ENCODE measurements at regions not wholly inside any gene's neighbourhood (a gene's known extent, or its start where the extent isn't known, plus 50 kb on each side); places are given as distances from the start of the nearest gene placed in this dataset.
"Not testable (repeated sequence)": the region's sequence is repeated elsewhere in the genome, so short reads cannot be mapped to it uniquely, and the experiment has no call there.

DNA sequence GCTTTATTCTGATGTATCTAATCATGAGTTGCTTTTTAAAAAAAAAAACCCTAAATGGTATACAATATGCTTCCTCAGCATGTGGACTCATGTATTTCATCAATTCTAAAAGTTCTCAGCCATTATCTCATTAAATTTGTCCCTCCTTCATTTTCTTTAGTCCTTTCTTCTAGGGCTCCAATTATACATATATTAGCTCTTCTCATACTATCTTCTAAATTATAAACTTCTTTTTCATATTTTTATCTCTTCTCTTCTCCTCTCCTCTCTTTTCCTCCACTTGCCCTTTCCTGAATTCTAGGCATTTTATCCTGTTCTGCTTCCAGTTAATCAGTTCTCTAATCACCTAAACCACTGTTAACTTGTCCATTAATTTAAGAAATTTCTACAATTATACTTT lies 55.0 kb upstream of the IL33 start:
- DNase-seq: no peak

DNA sequence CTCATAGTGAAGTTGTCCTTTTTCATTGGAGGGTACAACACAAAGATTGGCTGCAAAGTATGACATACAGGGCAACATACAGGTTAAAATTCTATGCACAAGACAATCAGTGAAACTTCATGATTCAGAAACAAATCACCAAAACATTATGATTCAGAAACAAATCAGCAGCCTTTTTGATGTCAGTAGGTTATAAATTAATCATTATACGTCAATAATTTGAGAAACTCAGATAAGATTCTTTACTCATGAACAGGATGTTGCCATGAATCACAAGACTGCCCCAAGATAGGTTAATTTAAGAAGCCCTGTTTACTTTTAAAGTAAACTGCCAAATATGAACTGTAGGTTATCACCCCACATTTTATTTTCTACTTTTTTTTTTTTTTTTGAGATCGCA lies 62.2 kb upstream of the IL33 start:
- DNase-seq: no peak

DNA sequence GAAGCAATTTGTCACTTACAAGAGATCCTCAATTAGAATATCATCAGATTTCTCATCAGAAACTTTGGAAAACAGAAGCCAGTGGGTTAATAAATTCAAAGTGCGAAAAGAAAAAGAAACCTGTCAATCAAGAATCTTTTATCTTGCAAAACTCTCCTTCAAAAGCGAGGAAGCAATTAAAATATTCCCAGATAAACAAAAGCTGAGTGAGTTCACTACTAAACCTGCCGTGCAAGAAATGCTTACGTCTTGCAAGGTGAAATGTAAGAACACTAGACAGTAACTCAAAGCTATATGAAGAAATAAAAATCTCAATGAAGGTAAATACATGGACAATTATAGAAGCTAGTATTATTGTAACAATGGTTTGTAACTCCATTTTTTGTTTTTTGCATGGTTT lies 62.8 kb upstream of the IL33 start:
- DNase-seq: no peak

DNA sequence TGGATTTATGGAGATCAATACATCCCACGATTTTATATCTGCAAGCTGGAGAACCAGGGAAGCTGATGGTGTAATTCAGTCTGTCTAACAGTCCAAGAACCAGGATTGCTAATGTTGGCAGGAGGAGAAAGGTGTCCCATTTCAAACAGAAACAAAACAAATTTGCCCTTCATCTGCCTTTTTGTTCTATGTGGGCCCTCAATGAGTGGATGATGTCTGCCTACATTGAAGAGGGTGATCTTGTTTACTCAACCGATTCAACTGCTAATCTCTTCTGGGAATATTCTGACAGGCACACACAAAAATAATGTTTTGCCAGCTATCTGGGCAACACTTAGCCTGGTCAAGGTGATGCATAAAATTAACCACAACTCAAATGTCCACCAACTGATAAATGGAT lies 65.1 kb upstream of the IL33 start:
- DNase-seq: no peak

GRCh38 chr9:6149315-6149714 lies 66.3 kb upstream of the IL33 start:
- no peak for DNase-seq

DNA sequence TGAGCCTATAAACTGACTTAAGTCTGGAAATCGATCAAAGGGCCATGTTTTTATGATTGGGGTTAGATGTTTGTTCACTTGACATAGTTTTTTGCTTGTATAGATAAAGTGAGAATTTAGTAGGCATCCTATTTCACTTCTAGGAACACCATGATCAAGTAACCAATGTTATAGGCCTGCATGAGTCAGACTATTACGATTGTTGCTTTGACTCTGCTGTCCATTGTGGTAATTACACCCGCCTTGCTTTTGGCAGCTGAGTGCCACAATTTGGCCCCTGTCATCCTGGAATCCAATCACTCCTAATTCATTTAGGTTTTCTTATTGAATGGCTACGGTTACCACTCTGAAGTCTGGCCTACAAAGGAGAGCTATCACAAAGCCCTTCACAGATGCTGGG lies 67.8 kb upstream of the IL33 start:
- no peak for DNase-seq

- no peak for DNase-seq
Measured at GRCh38 chr9:6144947-6145346, 70.7 kb upstream of the IL33 start.

- no peak for DNase-seq
Measured at GRCh38 chr9:6142799-6143454, 72.7 kb upstream of the IL33 start.

DNA sequence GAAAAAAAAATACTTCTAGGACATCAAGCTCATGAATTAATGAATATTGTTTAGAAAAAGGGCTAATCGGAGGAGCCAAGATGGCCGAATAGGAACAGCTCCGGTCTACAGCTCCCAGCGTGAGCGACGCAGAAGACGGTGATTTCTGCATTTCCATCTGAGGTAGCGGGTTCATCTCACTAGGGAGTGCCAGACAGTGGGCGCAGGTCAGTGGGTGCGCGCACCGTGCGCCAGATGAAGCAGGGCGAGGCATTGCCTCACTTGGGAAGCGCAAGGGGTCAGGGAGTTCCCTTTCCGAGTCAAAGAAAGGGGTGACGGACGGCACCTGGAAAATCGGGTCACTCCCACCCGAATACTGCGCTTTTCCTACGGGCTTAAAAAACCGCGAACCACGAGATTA lies 79.8 kb upstream of the IL33 start:
- DNase-seq: not testable (repeated sequence)

- no peak for DNase-seq
Measured at GRCh38 chr9:6134661-6135180, 80.9 kb upstream of the IL33 start.

DNA sequence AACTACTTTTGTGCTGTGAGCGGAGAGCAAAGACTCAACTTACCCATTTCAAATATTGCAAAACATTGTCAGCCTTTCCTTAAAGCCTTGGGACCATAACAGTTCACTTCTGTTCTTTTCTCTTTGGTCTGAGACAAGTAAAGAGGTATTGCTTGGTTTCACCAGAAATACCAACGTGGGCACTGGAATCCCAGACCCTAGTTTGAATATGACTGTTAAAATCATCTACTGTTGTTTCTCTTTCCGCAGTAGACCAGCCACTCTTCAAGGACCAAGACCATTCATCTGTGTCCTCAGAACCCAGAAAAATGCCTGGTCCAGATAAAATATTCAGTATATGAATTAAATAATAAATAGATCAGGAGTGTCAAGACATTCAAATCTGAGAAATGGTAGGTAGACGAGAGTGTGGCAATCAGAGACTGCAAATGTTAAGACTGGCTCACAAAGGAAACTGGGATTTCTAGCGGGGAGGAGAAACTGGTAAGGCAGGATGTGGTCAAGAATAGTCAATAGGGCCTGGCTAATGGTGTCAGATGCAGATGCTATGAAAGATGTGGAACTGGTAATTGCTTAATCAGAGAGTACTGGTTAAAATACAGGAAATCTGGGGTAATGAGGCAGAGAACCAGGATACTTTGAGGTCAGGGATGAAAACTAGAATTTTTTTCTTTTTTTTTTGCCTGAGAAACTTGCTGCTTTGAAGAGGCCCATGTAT lies 82.1 kb upstream of the IL33 start:
- DNase-seq: no peak

DNA sequence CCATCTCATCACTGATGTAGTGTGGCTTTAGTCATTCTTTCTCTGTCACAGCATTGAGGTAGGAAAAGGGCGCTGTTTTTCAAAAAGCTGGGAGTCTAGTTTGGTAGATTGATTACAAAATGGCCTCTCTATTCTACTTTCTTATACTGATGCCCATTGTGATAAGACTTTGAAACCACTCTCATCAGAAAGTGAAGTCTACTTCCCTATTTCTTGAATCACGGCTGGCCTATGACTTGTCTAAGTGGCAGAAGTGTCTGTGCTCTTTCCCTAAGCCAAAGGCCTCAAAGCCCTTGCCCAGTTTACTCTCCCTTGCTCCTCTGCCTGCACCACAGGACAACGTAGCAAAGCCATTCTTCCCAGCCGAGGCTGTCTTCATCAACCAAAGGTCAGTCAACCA lies 83.0 kb upstream of the IL33 start:
- no peak for DNase-seq

- DNase-seq: no peak
Measured at GRCh38 chr9:6128030-6128429, 87.6 kb upstream of the IL33 start.

GRCh38 chr9:6126377-6126776 lies 89.2 kb upstream of the IL33 start:
- no peak for DNase-seq

DNA sequence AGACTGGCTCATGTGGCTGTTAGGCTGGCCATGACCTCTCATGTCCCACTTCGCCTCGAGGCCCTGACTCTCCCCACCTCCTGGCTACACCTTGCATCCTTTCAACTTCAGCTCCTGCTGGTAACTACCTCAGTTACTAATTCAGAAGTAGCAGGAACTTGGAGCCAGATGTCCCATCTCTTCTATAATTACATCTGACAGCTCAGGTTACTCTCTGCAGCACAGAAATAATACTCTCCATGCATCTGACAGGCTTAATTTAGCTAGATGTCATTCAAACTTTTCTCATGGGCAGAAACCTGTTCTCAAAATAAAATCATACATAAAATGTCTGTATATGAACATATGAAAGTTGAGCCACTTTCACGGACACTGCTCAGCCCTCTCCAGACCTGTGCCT lies 92.2 kb upstream of the IL33 start:
- no peak for DNase-seq

DNA sequence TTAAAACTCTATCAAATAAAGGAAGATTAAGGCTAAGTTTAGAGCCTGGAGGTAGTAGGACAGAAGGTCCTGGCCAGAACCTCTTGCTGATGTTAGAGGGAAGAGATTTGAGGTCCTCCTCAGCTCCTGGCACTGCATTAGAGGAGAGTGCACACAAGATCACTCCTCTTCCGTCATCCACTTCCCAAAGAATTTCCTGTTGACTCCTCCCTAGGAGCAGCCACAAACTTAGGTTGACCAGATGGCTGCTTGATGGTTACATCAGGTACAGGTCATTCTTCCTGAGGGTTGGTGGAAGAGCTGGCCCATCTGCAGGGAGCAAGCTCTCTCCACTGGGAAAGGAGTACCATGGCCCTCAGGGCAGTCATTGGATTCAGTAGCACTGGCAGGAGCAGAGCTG lies 93.9 kb upstream of the IL33 start:
- no peak for DNase-seq

DNA sequence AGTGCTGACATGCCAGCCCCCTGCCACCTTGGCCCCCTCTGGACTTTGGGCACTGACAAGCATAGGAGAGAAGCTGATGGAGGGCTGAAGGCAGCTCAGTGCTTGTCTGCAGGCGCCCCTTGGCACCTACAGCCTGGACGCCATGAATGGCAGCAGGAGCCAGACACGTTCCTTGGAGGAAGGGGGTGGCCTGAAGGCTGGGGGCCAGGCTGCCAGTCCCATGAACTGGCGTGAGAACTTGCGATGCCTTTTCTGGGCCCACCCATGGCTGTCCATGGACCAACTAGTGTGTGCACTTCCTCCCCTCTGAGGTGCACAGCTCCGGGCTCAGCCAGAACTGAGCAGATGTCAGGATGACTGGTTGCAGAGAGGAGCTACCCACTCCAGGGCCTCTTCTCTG lies 99.0 kb upstream of the RANBP6 start:
- DNase-seq: no peak

GRCh38 chr9:6113819-6114218 lies 98.4 kb upstream of the RANBP6 start:
- no peak for DNase-seq

- DNase-seq: no peak
Measured at GRCh38 chr9:6113312-6113711, 97.9 kb upstream of the RANBP6 start.

GRCh38 chr9:6109986-6110385 lies 94.6 kb upstream of the RANBP6 start:
- no peak for DNase-seq

- no peak for DNase-seq
Measured at GRCh38 chr9:6109571-6109970, 94.1 kb upstream of the RANBP6 start.

- no peak for DNase-seq
Measured at GRCh38 chr9:6106711-6107339, 91.4 kb upstream of the RANBP6 start.

GRCh38 chr9:6105738-6106137 lies 90.3 kb upstream of the RANBP6 start:
- DNase-seq: no peak

DNA sequence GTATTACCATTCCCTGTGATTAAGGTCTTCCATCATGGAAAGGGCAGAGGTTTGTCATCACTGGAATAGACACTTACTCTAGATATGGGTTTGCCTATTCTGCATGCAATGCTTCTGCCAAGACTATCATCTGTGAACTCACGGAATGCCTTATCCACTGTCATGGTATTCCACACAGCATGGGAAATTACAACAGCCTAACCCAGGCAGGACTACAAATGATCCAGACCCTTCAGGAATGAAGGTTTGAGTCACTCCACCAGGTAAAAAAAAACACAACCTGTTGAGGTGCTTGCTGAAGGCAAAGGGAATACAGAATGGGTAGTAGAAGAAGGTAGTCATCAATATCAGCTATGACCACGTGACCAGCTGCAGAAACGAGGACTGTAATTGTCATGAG lies 89.0 kb upstream of the RANBP6 start:
- not testable (repeated sequence) for DNase-seq
